ENCODE measurements at regions not wholly inside any gene's neighbourhood (a gene's known extent, or its start where the extent isn't known, plus 50 kb on each side); places are given as distances from the start of the nearest gene placed in this dataset.
"Not testable (repeated sequence)": the region's sequence is repeated elsewhere in the genome, so short reads cannot be mapped to it uniquely, and the experiment has no call there.

GRCh38 chr1:234866007-234866866 is 256.3 kb upstream of the IRF2BP2 start:
- no peak for DNase-seq (ENCODE audit: low read depth in 3 of 3)

GRCh38 chr1:234865171-234866006 is 255.4 kb upstream of the IRF2BP2 start:
- no peak for DNase-seq (ENCODE audit: low read depth in 3 of 3)

- no peak for DNase-seq (ENCODE audit: low read depth in 3 of 3)
Observed at GRCh38 chr1:234864116-234864515, 254.1 kb upstream of the IRF2BP2 start.

GRCh38 chr1:234863551-234863971 is 253.6 kb upstream of the IRF2BP2 start:
- no peak for DNase-seq (ENCODE audit: low read depth in 3 of 3)

GRCh38 chr1:234862944-234863515 is 253.1 kb upstream of the IRF2BP2 start:
- no peak for DNase-seq (ENCODE audit: low read depth in 3 of 3)

GRCh38 chr1:234862360-234862943 is 252.5 kb upstream of the IRF2BP2 start:
- no peak for DNase-seq (ENCODE audit: low read depth in 3 of 3)

GRCh38 chr1:234861761-234862160 is 251.8 kb upstream of the IRF2BP2 start:
- DNase-seq (ENCODE audit: low read depth in 3 of 3) = no peak

- DNase-seq (ENCODE audit: low read depth in 3 of 3) = no peak
Observed at GRCh38 chr1:234861024-234861620, 251.1 kb upstream of the IRF2BP2 start.

GRCh38 chr1:234858722-234859121 is 248.7 kb upstream of the IRF2BP2 start:
- no peak for DNase-seq (ENCODE audit: low read depth in 3 of 3)

- no peak for DNase-seq (ENCODE audit: low read depth in 3 of 3)
Observed at GRCh38 chr1:234856845-234857245, 246.9 kb upstream of the IRF2BP2 start.

- DNase-seq (ENCODE audit: low read depth in 3 of 3) = no peak
Observed at GRCh38 chr1:234855851-234856250, 245.9 kb upstream of the IRF2BP2 start.

- DNase-seq (ENCODE audit: low read depth in 3 of 3) = no peak
Observed at GRCh38 chr1:234854645-234855039, 244.7 kb upstream of the IRF2BP2 start.

GRCh38 chr1:234853906-234854644 is 244.1 kb upstream of the IRF2BP2 start:
- no peak for DNase-seq (ENCODE audit: low read depth in 3 of 3)

GRCh38 chr1:234852659-234853058 is 242.7 kb upstream of the IRF2BP2 start:
- DNase-seq (ENCODE audit: low read depth in 3 of 3) = no peak

- DNase-seq (ENCODE audit: low read depth in 3 of 3) = no peak
Observed at GRCh38 chr1:234851450-234852438, 241.8 kb upstream of the IRF2BP2 start.

GRCh38 chr1:234849832-234850231 is 239.9 kb upstream of the IRF2BP2 start:
- DNase-seq (ENCODE audit: low read depth in 3 of 3) = no peak

- no peak for DNase-seq (ENCODE audit: low read depth in 3 of 3)
Observed at GRCh38 chr1:234848972-234849649, 239.1 kb upstream of the IRF2BP2 start.

- DNase-seq (ENCODE audit: low read depth in 3 of 3) = not testable (repeated sequence)
Observed at GRCh38 chr1:234846813-234847212, 236.8 kb upstream of the IRF2BP2 start.

- no peak for DNase-seq (ENCODE audit: low read depth in 3 of 3)
Observed at GRCh38 chr1:234845836-234846235, 235.9 kb upstream of the IRF2BP2 start.
